ENCODE measurements at regions not wholly inside any gene's neighbourhood (a gene's known extent, or its start where the extent isn't known, plus 50 kb on each side); places are given as distances from the start of the nearest gene placed in this dataset.

DNA sequence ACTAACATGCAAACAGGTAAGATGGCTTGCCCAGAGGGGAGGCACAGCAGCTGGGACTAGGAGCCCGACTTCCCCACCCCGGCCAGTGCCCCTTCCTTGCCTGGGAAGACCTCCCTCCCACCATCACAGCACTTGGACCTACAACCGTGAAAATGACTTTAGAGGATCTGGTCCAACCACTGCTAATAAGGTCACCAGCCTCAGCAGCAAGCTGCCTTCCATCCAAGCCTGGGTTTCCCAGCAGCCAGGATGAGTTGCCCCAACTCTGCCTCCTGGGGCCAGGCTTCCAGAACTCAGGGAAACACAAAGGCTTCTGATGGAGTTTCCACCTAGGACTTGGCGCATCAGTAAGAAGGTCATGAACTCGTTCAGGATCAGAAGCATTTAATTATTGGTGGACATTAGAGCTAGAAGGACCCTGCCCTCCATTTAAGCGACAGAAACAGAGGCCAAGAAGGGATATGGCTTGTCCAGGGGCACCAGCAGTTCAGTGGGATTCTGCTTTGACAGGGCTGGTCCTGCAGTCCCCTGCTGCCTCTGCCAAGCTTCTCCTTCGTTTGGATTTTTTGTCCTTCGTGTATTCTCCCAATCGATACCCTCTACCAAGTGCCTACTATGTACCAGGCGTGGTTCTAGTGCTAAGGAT, 403.0 kb upstream of the ID2 start:
- Histone ChIP-seq H4K5ac (ENCODE audit: insufficient read length, low read depth, low read length) (no peak overlapping the region), H3T11ph (ENCODE audit: low read length) (no peak overlapping the region), H4K8ac (replicated peaks; ENCODE audit: insufficient read length, low read depth, low read length) (no peak overlapping the region), H3K79me1 (ENCODE audit: insufficient read depth, low read depth, low read length, poor library complexity, severe bottlenecking) (no peaks in the 10 kb centered on the region), H2BK20ac (ENCODE audit: low read depth, low read length, poor library complexity, severe bottlenecking) (no peak overlapping the region), H3K23ac (ENCODE audit: insufficient read length, low read depth, low read length) (no peak overlapping the region), H3K4ac (ENCODE audit: low read depth, low read length) (no peak overlapping the region), H3K9me3 (ENCODE audit: control insufficient read depth, low read depth, low read length) (no peaks in the 10 kb centered on the region), H3K4me2 (ENCODE audit: insufficient read depth, insufficient read length, low read length) (no peak overlapping the region), H2BK15ac (ENCODE audit: low read depth, low read length) (no peak overlapping the region), H3K23me2 (ENCODE audit: insufficient read length, low read depth, low read length, poor library complexity, severe bottlenecking) (no peaks in the 10 kb centered on the region), H3K56ac (ENCODE audit: insufficient read length, low read depth, low read length) (no peak overlapping the region), H3K79me2 (ENCODE audit: insufficient read depth, low read length) (no peaks in the 10 kb centered on the region), H2AK5ac (ENCODE audit: insufficient read length, low read length) (no peak overlapping the region), H3K27ac (ENCODE audit: insufficient read length, low read depth, low read length) (no peak overlapping the region), H2BK120ac (ENCODE audit: low read depth, low read length, poor library complexity, severe bottlenecking) (no peak overlapping the region), H3K4me1 (ENCODE audit: insufficient read depth, low read length) (no peaks in the 10 kb centered on the region), H3K14ac (ENCODE audit: insufficient read depth, low read length) (no peak overlapping the region), H2BK5ac (ENCODE audit: insufficient read length, low read length) (no peak overlapping the region), H3K18ac (ENCODE audit: insufficient read length, low read depth, low read length) (no peak overlapping the region), H2AFZ (ENCODE audit: low read length) (no peak overlapping the region), H2BK12ac (ENCODE audit: insufficient read length, low read depth, low read length) (no peak overlapping the region), H4K91ac (ENCODE audit: insufficient read length, low read depth, low read length) (no peak overlapping the region), H3K9ac (ENCODE audit: extremely low read depth, insufficient read length, low read length) (no peak overlapping the region), H4K20me1 (ENCODE audit: control insufficient read depth, insufficient read depth, insufficient read length) (no peaks in the 10 kb centered on the region), H3K27me3 (ENCODE audit: insufficient read depth, low read length) (no peaks in the 10 kb centered on the region)
- peak overlapping the region in 1 of 3 experiments; percentile 49; a peak in 1 of 7 replicates for H3K27ac Mint-ChIP-seq
- H3K27me3 Mint-ChIP-seq (ENCODE audit: low read depth): peaks cover 2% of the 10 kb centered on the region; the same call in 1 of the 2 replicates
- peaks cover 7 to 11% of the 10 kb centered on the region in 2 experiments for H3K4me1 Mint-ChIP-seq
- no peaks in the 10 kb centered on the region; a peak in 1 of 7 replicates for H3K36me3 Mint-ChIP-seq (ENCODE audit: insufficient read depth in 1 of 3, low read depth in 3 of 3)
- TF ChIP-seq, protein P1, sequence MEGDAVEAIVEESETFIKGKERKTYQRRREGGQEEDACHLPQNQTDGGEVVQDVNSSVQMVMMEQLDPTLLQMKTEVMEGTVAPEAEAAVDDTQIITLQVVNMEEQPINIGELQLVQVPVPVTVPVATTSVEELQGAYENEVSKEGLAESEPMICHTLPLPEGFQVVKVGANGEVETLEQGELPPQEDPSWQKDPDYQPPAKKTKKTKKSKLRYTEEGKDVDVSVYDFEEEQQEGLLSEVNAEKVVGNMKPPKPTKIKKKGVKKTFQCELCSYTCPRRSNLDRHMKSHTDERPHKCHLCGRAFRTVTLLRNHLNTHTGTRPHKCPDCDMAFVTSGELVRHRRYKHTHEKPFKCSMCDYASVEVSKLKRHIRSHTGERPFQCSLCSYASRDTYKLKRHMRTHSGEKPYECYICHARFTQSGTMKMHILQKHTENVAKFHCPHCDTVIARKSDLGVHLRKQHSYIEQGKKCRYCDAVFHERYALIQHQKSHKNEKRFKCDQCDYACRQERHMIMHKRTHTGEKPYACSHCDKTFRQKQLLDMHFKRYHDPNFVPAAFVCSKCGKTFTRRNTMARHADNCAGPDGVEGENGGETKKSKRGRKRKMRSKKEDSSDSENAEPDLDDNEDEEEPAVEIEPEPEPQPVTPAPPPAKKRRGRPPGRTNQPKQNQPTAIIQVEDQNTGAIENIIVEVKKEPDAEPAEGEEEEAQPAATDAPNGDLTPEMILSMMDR (conservative IDR thresholded peaks at IDR 0.05): no peak
- WGBS (ENCODE audit: extremely low coverage, insufficient read length, low lambda C conversion rate): no CpG with 5 or more reads among the region's 10 CpGs
- H3K4me3 Mint-ChIP-seq: no peak overlapping the region
- no peak for DNase-seq
- H3K9me3 Mint-ChIP-seq: no peaks in the 10 kb centered on the region; a peak in 1 of 5 replicates

Measured in H9 (cell line).